ENCODE measurements at regions not wholly inside any gene's neighbourhood (a gene's known extent, or its start where the extent isn't known, plus 50 kb on each side); places are given as distances from the start of the nearest gene placed in this dataset.

DNA sequence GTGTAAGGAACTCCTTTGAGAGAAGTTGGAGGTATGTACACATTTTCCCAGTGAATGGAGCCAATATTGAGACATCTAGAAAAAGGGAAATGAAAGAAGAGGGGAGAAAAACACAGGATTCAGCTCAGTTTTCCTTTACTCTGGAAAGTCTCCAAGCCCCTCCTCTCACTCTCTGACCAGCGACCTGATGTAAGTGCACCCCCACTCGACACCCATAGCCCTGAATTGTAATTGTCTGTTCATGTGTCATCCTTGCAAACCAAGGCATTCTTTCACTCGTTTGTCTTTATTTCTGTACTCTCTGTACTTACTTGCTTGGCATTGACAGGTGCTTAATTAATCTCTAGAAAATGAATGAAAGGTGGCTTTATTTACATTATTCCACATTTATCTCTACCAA, 55.7 kb upstream of the CTAGE1 start:
- FAIRE-seq, result no peak
- no peaks in the 10 kb centered on the region for H3K9me3 ChIP-seq (ENCODE audit: control insufficient read depth in 2 of 3, insufficient read depth in 1 of 3, low read length in 3 of 3)
- no peaks in the 10 kb centered on the region for H3K27me3 ChIP-seq (ENCODE audit: control insufficient read depth, insufficient read depth, low read length)
- peaks cover 0 to 7% (median 0%) of the 10 kb centered on the region in 3 donors for H3K4me1 ChIP-seq (ENCODE audit: control insufficient read depth in 2 of 3, insufficient read depth in 2 of 3, low read depth in 1 of 3, low read length in 3 of 3)
- TF ChIP-seq, protein P1, sequence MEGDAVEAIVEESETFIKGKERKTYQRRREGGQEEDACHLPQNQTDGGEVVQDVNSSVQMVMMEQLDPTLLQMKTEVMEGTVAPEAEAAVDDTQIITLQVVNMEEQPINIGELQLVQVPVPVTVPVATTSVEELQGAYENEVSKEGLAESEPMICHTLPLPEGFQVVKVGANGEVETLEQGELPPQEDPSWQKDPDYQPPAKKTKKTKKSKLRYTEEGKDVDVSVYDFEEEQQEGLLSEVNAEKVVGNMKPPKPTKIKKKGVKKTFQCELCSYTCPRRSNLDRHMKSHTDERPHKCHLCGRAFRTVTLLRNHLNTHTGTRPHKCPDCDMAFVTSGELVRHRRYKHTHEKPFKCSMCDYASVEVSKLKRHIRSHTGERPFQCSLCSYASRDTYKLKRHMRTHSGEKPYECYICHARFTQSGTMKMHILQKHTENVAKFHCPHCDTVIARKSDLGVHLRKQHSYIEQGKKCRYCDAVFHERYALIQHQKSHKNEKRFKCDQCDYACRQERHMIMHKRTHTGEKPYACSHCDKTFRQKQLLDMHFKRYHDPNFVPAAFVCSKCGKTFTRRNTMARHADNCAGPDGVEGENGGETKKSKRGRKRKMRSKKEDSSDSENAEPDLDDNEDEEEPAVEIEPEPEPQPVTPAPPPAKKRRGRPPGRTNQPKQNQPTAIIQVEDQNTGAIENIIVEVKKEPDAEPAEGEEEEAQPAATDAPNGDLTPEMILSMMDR (IDR thresholded peaks at IDR 0.05; ENCODE audit: borderline replicate concordance, extremely low read depth, insufficient read depth), result no peak
- intact Hi-C loops (cut with DNase I), result no loop called here
- H3K27ac ChIP-seq (ENCODE audit: low read depth in 2 of 2, low read length in 2 of 2), result no peak overlapping the region
- H3K4me3 ChIP-seq (ENCODE audit: low read length in 3 of 3), result no peak overlapping the region
- H3K36me3 ChIP-seq (ENCODE audit: control insufficient read depth in 2 of 3, insufficient read depth in 3 of 3, low read length in 3 of 3), result no peaks in the 10 kb centered on the region
- no peak overlapping the region for H3K9ac ChIP-seq (ENCODE audit: low read length in 3 of 3)
- DNase-seq, result no peak

DNA sequence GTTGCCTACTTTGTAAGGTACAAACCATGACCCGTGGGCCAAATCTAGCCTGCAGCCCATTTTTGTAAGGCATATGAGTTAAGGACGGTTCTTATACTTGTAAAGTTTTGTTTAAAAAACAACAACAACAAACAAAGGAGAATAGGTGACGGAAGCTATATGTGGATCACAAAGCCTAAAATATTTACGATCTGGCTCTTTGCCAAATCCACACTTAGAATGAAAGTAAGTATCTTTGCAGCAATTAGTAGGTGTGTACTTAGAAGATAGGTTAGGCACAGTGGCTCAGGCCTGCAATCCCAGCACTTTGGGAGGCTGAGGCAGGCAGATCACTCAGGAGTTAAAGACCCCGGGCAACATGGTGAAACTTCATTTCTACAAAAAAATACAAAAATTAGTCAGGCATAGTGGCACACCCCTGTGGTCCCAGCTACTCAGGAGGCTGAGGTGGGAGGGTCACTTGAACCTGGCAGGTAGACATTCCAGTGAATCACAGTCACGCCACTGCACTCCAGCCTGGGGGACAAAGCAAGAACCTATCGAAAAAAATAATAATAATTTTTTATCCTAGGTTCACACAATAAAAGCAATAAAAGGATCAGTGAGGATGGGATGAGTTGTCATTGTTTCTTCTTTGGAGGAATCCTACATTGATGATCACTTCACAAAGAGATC, 57.8 kb upstream of the CTAGE1 start:
- FAIRE-seq (no peak), DNase-seq (no peak)
- H3K27ac ChIP-seq (ENCODE audit: low read depth in 2 of 2, low read length in 2 of 2), result no peak overlapping the region
- H3K27me3 ChIP-seq (ENCODE audit: control insufficient read depth, insufficient read depth, low read length), result no peaks in the 10 kb centered on the region
- no peak overlapping the region for H3K9ac ChIP-seq (ENCODE audit: low read length in 3 of 3)
- no peak overlapping the region for H3K4me3 ChIP-seq (ENCODE audit: low read length in 3 of 3)
- TF ChIP-seq, protein P1 (IDR thresholded peaks at IDR 0.05; ENCODE audit: borderline replicate concordance, extremely low read depth, insufficient read depth), result no peak
- no peaks in the 10 kb centered on the region for H3K9me3 ChIP-seq (ENCODE audit: control insufficient read depth in 2 of 3, insufficient read depth in 1 of 3, low read length in 3 of 3)
- no peaks in the 10 kb centered on the region for H3K36me3 ChIP-seq (ENCODE audit: control insufficient read depth in 2 of 3, insufficient read depth in 3 of 3, low read length in 3 of 3)
- peaks cover 0 to 7% (median 0%) of the 10 kb centered on the region in 3 donors for H3K4me1 ChIP-seq (ENCODE audit: control insufficient read depth in 2 of 3, insufficient read depth in 2 of 3, low read depth in 1 of 3, low read length in 3 of 3)
- intact Hi-C loops (cut with DNase I), result no loop called here

DNA sequence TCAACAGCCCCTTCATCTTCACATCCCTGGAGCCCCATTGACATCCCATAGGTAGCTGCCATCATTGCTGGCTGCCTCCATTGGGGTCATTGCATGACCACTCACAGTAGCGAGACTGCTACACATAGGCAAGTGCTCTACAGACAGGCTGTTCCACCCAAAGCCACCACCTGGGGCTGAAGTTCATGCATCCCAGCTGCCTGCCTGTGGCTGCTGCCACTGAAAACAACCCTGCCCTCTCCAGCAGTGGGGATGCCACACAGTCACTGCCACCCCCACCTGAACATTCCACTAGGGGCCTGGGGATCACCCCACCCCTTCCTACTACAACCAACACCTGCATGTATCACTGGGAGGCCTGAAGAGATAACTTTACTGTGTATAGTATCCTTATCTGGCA, 59.5 kb upstream of the CTAGE1 start:
- Histone ChIP-seq H3K9ac (ENCODE audit: low read length in 3 of 3) (no peak overlapping the region), H3K4me1 (ENCODE audit: control insufficient read depth in 2 of 3, insufficient read depth in 2 of 3, low read depth in 1 of 3, low read length in 3 of 3) (no peaks in the 10 kb centered on the region), H3K27ac (ENCODE audit: low read depth in 2 of 2, low read length in 2 of 2) (no peak overlapping the region), H3K9me3 (ENCODE audit: control insufficient read depth in 2 of 3, insufficient read depth in 1 of 3, low read length in 3 of 3) (no peaks in the 10 kb centered on the region), H3K4me3 (ENCODE audit: low read length in 3 of 3) (no peak overlapping the region), H3K27me3 (ENCODE audit: control insufficient read depth, insufficient read depth, low read length) (no peaks in the 10 kb centered on the region), H3K36me3 (ENCODE audit: control insufficient read depth in 2 of 3, insufficient read depth in 3 of 3, low read length in 3 of 3) (no peaks in the 10 kb centered on the region)
- TF ChIP-seq, protein P1 (IDR thresholded peaks at IDR 0.05; ENCODE audit: borderline replicate concordance, extremely low read depth, insufficient read depth), result no peak
- DNase-seq (no peak), FAIRE-seq (no peak)
- intact Hi-C loops (cut with DNase I), result no loop called here

DNA sequence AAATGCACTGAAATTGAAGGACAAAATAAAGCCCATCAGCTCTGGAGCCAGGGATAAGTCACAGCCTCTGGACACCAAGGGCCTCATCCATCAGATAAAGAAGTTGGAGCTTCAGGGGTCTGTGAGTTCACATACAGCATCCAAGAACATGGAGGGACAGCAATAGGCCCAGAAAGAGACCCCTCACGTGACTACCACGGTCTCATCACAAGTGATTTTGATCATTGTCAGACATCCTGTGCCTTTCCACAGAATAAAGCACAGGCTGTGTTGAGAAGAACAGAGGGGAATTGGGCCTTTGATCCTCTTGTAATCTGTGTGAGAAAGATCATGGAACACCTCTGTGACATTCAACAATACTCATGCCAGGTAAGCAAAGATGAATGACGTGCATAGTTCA, 65.2 kb upstream of the CTAGE1 start:
- no peaks in the 10 kb centered on the region for H3K36me3 ChIP-seq (ENCODE audit: control insufficient read depth in 2 of 3, insufficient read depth in 3 of 3, low read length in 3 of 3)
- TF ChIP-seq, protein P1 (IDR thresholded peaks at IDR 0.05; ENCODE audit: borderline replicate concordance, extremely low read depth, insufficient read depth), result no peak
- intact Hi-C loops (cut with DNase I), result no loop called here
- no peak overlapping the region for H3K9ac ChIP-seq (ENCODE audit: low read length in 3 of 3)
- H3K27me3 ChIP-seq (ENCODE audit: control insufficient read depth, insufficient read depth, low read length), result no peaks in the 10 kb centered on the region
- H3K9me3 ChIP-seq (ENCODE audit: control insufficient read depth in 2 of 3, insufficient read depth in 1 of 3, low read length in 3 of 3), result no peaks in the 10 kb centered on the region
- no peaks in the 10 kb centered on the region for H3K4me1 ChIP-seq (ENCODE audit: control insufficient read depth in 2 of 3, insufficient read depth in 2 of 3, low read depth in 1 of 3, low read length in 3 of 3)
- FAIRE-seq, result no peak
- H3K27ac ChIP-seq (ENCODE audit: low read depth in 2 of 2, low read length in 2 of 2), result no peak overlapping the region
- DNase-seq, result no peak
- no peak overlapping the region for H3K4me3 ChIP-seq (ENCODE audit: low read length in 3 of 3)
